Breast epithelium (tissue), 3 donors: ENCODE measurements at regions not wholly inside any gene's neighbourhood (a gene's known extent, or its start where the extent isn't known, plus 50 kb on each side); places are given as distances from the start of the nearest gene placed in this dataset.

Experiments used
- CTCF ChIP-seq, 3 donors: fragments of 450-650 bp; IDR thresholded peaks; one replicate each; pipeline ENCODE4 v1.5.1; 2016 to 2017; ENCODE audit warnings: antibody characterized with exemption in 3 of 3, mild to moderate bottlenecking in 3 of 3, moderate library complexity in 3 of 3
- POLR2A ChIP-seq: fragments of 450-650 bp; IDR thresholded peaks from one replicate; pipeline ENCODE4 v1.6.1; 2016; ENCODE audit warnings: antibody characterized with exemption, mild to moderate bottlenecking, moderate library complexity
- POLR2AphosphoS5 ChIP-seq, 3 donors: sonication (generic); formaldehyde crosslinking; IDR thresholded peaks; one replicate each; pipeline ENCODE4 v1.6.1; 2017; ENCODE audit warnings: antibody characterized with exemption in 3 of 3

DNA sequence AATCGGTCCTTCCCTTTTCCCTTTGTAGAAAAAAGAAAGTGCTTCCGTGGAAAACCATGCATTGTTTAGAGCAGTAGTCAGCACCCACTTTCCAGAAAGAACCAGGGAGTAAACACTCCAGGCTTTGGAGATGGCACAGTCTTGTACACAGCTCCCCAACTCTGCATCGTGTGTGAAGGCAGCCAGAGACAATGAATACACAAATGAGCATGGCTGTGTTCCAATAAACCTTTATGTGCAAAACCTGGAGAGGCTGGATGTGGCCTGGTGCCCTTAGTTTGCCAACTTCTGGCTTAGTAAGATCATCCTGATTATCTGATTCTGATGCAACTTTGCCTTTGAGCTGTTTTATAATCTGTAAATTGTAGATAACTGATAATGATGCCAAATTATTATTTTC, 463.4 kb upstream of the TMEM132C start:
- TF ChIP-seq CTCF (IDR thresholded peaks at IDR 0.05) (no peak), POLR2AphosphoS5 (IDR thresholded peaks at IDR 0.05) (no peak), POLR2A (no peak)
